ENCODE measurements at regions not wholly inside any gene's neighbourhood (a gene's known extent, or its start where the extent isn't known, plus 50 kb on each side); places are given as distances from the start of the nearest gene placed in this dataset.

DNA sequence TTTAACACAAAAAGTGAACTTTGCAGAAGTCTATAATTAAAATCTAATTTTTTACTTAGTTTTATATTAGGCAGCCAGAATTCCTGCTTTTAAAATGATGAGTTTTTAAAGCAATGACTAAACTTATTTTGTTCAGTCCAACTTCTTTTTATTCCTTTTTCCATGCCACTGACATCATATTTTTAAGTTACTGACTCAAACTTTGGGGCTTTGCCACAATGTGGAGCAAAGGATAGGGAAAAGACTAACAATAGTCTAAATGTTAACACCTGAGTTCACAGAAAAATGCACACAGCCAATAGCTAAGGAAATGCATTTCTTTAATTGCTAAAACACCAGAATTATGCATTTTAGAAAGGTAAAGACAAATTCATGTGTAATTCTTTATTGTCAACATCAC lies 647.6 kb upstream of the DPPA4 start:
- TF ChIP-seq POLR2A (IDR thresholded peaks at IDR 0.05) (no peak), CTCF (IDR thresholded peaks at IDR 0.05) (no peak)

Data from uterus (tissue), 2 donors.